Neural progenitor cell (in vitro differentiated cells): ENCODE measurements at regions not wholly inside any gene's neighbourhood (a gene's known extent, or its start where the extent isn't known, plus 50 kb on each side); places are given as distances from the start of the nearest gene placed in this dataset.
"Not testable (repeated sequence)": the region's sequence is repeated elsewhere in the genome, so short reads cannot be mapped to it uniquely, and the experiment has no call there.

Experiments
- DNase-seq: peaks from one replicate; pipeline ENCODE4 v3.0.0-alpha.2; 2016; ENCODE audit warnings: low spot score
- H2AFZ ChIP-seq: fragments of 200-600 bp; sonication (generic); replicated peaks from 2 replicates; pipeline ENCODE4 v1.6.1; 2016; ENCODE audit warnings: antibody characterized with exemption
- H3F3A ChIP-seq: fragments of 200-600 bp; sonication (generic); 2 replicates; pipeline ENCODE4 v1.6.1; 2016; ENCODE audit warnings: antibody characterized with exemption, low read depth
- H3K27ac ChIP-seq: fragments of 200-600 bp; sonication (generic); 2 replicates; pipeline ENCODE4 v1.5.1; 2016; ENCODE audit warnings: mild to moderate bottlenecking
- H3K27me3 ChIP-seq: fragments of 200-600 bp; sonication (generic); 2 replicates; pipeline ENCODE4 v1.6.1; 2016; ENCODE audit warnings: mild to moderate bottlenecking, moderate library complexity
- H3K36me3 ChIP-seq: fragments of 200-600 bp; sonication (generic); 2 replicates; pipeline ENCODE4 v1.5.1; 2016
- H3K4me1 ChIP-seq: fragments of 200-600 bp; sonication (generic); 2 replicates; pipeline ENCODE4 v1.6.1; 2016; ENCODE audit warnings: mixed run types
- H3K4me2 ChIP-seq: fragments of 200-600 bp; sonication (generic); 2 replicates; pipeline ENCODE4 v1.6.1; 2016
- H3K4me3 ChIP-seq: fragments of 200-600 bp; sonication (generic); 2 replicates; pipeline ENCODE4 v1.5.1; 2016
- H3K79me2 ChIP-seq: fragments of 200-600 bp; sonication (generic); 2 replicates; pipeline ENCODE4 v1.6.1; 2016; ENCODE audit warnings: low read depth
- H3K9ac ChIP-seq: fragments of 200-600 bp; sonication (generic); 2 replicates; pipeline ENCODE4 v1.6.1; 2016
- H3K9me3 ChIP-seq: fragments of 200-600 bp; sonication (generic); 2 replicates; pipeline ENCODE4 v1.5.1; 2016; ENCODE audit warnings: low read depth
- H4K20me1 ChIP-seq: fragments of 200-600 bp; sonication (generic); 2 replicates; pipeline ENCODE4 v1.6.1; 2016; ENCODE audit warnings: low read depth
- H3K27ac Mint-ChIP-seq: 3 replicates; pipeline ENCODE4 v1.8.0; 2021; ENCODE audit warnings: mixed read lengths
- H3K27me3 Mint-ChIP-seq: 2 replicates; pipeline ENCODE4 v1.8.0; 2022; ENCODE audit warnings: low read depth, mild to moderate bottlenecking, inconsistent platforms, moderate library complexity, mixed read lengths; ENCODE audit not compliant: insufficient read depth
- H3K36me3 Mint-ChIP-seq: 3 replicates; pipeline ENCODE4 v1.8.0; 2021; ENCODE audit warnings: mixed read lengths
- H3K4me1 Mint-ChIP-seq: 3 replicates; pipeline ENCODE4 v1.8.0; 2021; ENCODE audit warnings: mixed read lengths
- H3K4me3 Mint-ChIP-seq: 3 replicates; pipeline ENCODE4 v1.8.0; 2021; ENCODE audit warnings: mild to moderate bottlenecking, moderate library complexity, mixed read lengths
- H3K9me3 Mint-ChIP-seq: 3 replicates; pipeline ENCODE4 v1.8.0; 2020; ENCODE audit warnings: mixed read lengths
- EZH2 ChIP-seq: fragments of 200-600 bp; sonication (generic); IDR thresholded peaks from 2 replicates; pipeline ENCODE4 v1.6.1; 2017; ENCODE audit warnings: antibody characterized with exemption, mild to moderate bottlenecking, moderate library complexity
- EZH2phosphoT487 ChIP-seq: fragments of 200-600 bp; sonication (generic); IDR thresholded peaks from 2 replicates; pipeline ENCODE4 v1.6.1; 2017; ENCODE audit warnings: antibody characterized with exemption
- TF ChIP-seq, protein P1 (sequence below): fragments of 200-600 bp; sonication (generic); IDR thresholded peaks from 2 replicates; pipeline ENCODE4 v1.5.1; 2017; ENCODE audit warnings: antibody characterized with exemption, mild to moderate bottlenecking

DNA sequence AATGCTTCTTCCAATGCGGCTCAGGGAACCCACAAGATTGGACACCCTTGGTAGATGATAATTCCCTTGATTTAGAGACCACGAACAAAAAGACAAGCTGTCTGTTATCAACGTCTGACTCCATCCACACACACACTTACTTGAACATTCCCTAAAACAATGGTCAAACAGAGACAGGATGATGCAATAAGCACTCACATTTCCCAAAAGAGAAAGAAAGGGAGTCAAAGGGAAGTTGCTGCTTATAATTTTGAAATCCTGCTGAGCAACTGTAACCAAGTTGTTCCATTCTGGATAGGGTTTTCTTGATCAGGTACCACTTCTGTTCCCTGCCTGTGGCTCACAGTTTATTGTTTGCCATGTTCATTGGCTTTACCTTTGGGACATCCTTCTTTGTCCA, 571.3 kb upstream of the CNTNAP5 start:
- Histone ChIP-seq H3K9ac (no peak overlapping the region), H3K27ac (no peak overlapping the region), H3K27me3 (no peaks in the 10 kb centered on the region), H3K4me3 (no peak overlapping the region), H2AFZ (no peak overlapping the region), H3K9me3 (no peaks in the 10 kb centered on the region), H3K4me2 (no peak overlapping the region), H3K79me2 (no peaks in the 10 kb centered on the region), H4K20me1 (no peaks in the 10 kb centered on the region), H3K36me3 (no peaks in the 10 kb centered on the region), H3F3A (no peaks in the 10 kb centered on the region), H3K4me1 (no peaks in the 10 kb centered on the region)
- no peak overlapping the region for H3K4me3 Mint-ChIP-seq
- H3K27me3 Mint-ChIP-seq: no peaks in the 10 kb centered on the region
- H3K27ac Mint-ChIP-seq: no peak overlapping the region
- H3K36me3 Mint-ChIP-seq: no peaks in the 10 kb centered on the region
- no peak for TF ChIP-seq EZH2phosphoT487
- no peak for TF ChIP-seq EZH2
- TF ChIP-seq, protein P1, sequence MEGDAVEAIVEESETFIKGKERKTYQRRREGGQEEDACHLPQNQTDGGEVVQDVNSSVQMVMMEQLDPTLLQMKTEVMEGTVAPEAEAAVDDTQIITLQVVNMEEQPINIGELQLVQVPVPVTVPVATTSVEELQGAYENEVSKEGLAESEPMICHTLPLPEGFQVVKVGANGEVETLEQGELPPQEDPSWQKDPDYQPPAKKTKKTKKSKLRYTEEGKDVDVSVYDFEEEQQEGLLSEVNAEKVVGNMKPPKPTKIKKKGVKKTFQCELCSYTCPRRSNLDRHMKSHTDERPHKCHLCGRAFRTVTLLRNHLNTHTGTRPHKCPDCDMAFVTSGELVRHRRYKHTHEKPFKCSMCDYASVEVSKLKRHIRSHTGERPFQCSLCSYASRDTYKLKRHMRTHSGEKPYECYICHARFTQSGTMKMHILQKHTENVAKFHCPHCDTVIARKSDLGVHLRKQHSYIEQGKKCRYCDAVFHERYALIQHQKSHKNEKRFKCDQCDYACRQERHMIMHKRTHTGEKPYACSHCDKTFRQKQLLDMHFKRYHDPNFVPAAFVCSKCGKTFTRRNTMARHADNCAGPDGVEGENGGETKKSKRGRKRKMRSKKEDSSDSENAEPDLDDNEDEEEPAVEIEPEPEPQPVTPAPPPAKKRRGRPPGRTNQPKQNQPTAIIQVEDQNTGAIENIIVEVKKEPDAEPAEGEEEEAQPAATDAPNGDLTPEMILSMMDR: no peak
- H3K4me1 Mint-ChIP-seq: no peaks in the 10 kb centered on the region
- no peak for DNase-seq
- peaks cover 2% of the 10 kb centered on the region for H3K9me3 Mint-ChIP-seq

DNA sequence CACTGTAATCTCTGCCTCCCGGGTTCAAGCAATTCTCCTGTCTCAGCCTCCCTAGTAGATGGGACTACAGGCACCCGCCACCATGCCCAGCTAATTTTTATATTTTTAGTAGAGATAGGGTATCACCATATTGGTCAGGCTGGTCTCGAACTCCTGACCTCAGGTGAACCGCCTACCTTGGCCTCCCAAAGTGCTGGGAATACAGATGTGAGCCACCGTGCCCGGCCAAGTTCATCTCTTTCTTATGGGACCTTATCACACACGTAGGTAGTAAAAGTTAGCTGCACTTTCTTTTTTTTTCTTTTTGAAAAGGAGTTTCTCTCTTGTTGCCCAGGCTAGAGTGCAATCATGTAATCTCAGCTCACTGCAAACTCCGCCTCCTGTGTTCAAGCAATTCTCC, 569.9 kb upstream of the CNTNAP5 start:
- not testable (repeated sequence) for H3K4me1 Mint-ChIP-seq, H3K4me2 ChIP-seq, H4K20me1 ChIP-seq, H3F3A ChIP-seq, H3K4me3 ChIP-seq, H3K9me3 ChIP-seq, H3K9me3 Mint-ChIP-seq, H3K9ac ChIP-seq, H3K79me2 ChIP-seq, H3K36me3 ChIP-seq, H3K36me3 Mint-ChIP-seq, H3K4me3 Mint-ChIP-seq, H3K27ac ChIP-seq, H3K27me3 ChIP-seq, H3K4me1 ChIP-seq, H3K27ac Mint-ChIP-seq, H3K27me3 Mint-ChIP-seq, H2AFZ ChIP-seq, DNase-seq

DNA sequence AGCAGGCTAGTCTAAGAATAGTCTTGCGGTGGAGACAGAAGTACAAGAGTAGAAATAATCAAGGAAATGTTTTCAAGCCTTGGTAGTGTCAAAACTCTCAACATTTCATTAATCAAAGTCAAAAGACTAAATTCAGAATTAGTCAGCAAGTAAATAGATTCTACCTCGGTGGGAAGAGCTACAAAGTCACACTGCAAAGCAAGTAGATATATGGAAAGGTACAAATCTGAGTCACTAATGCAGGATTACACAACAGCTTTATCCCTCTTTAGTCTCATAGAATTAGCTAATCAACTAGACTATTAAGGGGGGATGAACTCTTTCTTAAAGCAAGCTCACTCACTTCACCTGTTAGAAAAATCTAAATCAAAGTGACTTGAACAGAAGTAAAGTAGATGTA, 568.7 kb upstream of the CNTNAP5 start:
- no peak for DNase-seq
- H3K36me3 ChIP-seq: no peaks in the 10 kb centered on the region
- no peaks in the 10 kb centered on the region for H3K9me3 ChIP-seq
- no peak overlapping the region for H3K4me3 Mint-ChIP-seq
- no peak overlapping the region for H3K4me2 ChIP-seq
- H3F3A ChIP-seq: no peaks in the 10 kb centered on the region
- H3K27ac ChIP-seq: no peak overlapping the region
- no peak overlapping the region for H3K27ac Mint-ChIP-seq
- no peaks in the 10 kb centered on the region for H3K79me2 ChIP-seq
- no peak overlapping the region for H3K4me3 ChIP-seq
- H2AFZ ChIP-seq: no peak overlapping the region
- H3K9me3 Mint-ChIP-seq: peaks cover 2% of the 10 kb centered on the region
- H3K27me3 Mint-ChIP-seq: no peaks in the 10 kb centered on the region
- H3K9ac ChIP-seq: no peak overlapping the region
- H3K27me3 ChIP-seq: no peaks in the 10 kb centered on the region
- H4K20me1 ChIP-seq: no peaks in the 10 kb centered on the region
- H3K4me1 Mint-ChIP-seq: no peaks in the 10 kb centered on the region
- no peaks in the 10 kb centered on the region for H3K4me1 ChIP-seq
- TF ChIP-seq EZH2 (no peak), EZH2phosphoT487 (no peak)
- TF ChIP-seq, protein P1: no peak
- no peaks in the 10 kb centered on the region for H3K36me3 Mint-ChIP-seq

DNA sequence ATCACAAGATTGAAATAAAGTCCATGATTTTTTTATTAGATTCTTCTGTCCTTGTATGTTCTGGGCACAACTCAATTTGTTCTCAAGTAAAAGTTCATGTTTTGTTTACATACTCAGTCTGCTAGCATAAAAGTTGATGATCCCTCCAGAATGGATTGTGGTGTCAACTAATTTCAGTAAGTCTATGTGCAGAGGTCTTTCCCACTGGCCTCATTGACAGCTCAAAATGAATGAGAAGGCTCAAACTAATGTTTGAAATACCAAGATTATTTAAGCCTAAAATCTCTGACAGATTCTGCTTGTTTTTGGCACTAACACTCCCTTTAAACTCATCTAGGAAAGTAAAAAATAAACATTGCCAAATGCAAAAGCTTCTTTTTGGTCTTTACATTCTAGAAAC, 561.2 kb upstream of the CNTNAP5 start:
- Histone ChIP-seq H3K4me2 (no peak overlapping the region), H3K36me3 (no peaks in the 10 kb centered on the region), H4K20me1 (no peaks in the 10 kb centered on the region), H3K9ac (no peak overlapping the region), H2AFZ (no peak overlapping the region), H3K27ac (no peak overlapping the region), H3K79me2 (no peaks in the 10 kb centered on the region), H3K27me3 (no peaks in the 10 kb centered on the region), H3K4me3 (no peak overlapping the region), H3K4me1 (no peaks in the 10 kb centered on the region), H3K9me3 (no peaks in the 10 kb centered on the region), H3F3A (no peaks in the 10 kb centered on the region)
- Mint-ChIP-seq H3K27ac (no peak overlapping the region), H3K27me3 (no peaks in the 10 kb centered on the region), H3K4me1 (no peaks in the 10 kb centered on the region), H3K4me3 (no peak overlapping the region), H3K36me3 (no peaks in the 10 kb centered on the region), H3K9me3 (peaks cover 6% of the 10 kb centered on the region)
- TF ChIP-seq, protein P1: no peak
- no peak for TF ChIP-seq EZH2phosphoT487
- TF ChIP-seq EZH2: no peak
- no peak for DNase-seq
